ENCODE measurements at regions not wholly inside any gene's neighbourhood (a gene's known extent, or its start where the extent isn't known, plus 50 kb on each side); places are given as distances from the start of the nearest gene placed in this dataset.

DNA sequence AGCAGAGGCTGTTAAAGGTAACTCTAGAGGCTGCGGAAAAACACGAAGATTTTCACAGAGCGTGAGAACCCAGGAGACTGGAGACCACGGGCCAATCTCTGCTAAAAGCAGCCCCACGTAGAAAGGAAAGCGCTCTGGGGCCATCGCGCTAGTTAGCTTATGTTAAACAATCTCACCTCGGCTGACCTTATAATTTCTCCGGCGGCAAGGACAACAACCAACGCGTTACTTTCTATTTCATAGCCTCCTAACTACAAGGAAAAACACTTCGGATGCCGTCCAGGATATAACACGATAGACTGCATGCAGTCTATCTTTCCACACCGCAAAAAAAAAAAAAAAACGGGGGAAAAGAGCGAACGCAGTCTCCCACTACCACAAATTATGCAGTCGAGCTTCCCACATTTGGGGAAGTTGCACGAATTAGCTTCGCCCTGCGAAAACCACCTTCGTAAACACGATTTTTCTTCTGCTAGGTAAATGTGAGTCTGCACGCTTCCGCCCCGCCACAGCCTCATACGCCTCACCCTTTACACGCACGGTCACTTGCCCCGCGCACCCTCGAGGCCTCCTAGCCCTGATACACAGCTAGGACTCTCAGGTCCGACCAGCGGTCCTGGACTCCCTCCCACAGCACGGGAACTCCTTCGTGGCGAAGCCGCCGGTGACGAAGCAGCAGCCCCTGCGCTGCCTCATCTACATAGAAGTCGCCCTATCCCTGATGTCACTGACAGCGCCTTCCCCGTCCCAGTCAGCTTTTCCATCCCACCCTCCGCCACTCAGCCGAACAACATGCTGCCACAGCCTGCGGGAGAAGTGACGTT lies 87.8 kb downstream of the PRKAB2 start (continued):
- TF ChIP-seq, protein P1, sequence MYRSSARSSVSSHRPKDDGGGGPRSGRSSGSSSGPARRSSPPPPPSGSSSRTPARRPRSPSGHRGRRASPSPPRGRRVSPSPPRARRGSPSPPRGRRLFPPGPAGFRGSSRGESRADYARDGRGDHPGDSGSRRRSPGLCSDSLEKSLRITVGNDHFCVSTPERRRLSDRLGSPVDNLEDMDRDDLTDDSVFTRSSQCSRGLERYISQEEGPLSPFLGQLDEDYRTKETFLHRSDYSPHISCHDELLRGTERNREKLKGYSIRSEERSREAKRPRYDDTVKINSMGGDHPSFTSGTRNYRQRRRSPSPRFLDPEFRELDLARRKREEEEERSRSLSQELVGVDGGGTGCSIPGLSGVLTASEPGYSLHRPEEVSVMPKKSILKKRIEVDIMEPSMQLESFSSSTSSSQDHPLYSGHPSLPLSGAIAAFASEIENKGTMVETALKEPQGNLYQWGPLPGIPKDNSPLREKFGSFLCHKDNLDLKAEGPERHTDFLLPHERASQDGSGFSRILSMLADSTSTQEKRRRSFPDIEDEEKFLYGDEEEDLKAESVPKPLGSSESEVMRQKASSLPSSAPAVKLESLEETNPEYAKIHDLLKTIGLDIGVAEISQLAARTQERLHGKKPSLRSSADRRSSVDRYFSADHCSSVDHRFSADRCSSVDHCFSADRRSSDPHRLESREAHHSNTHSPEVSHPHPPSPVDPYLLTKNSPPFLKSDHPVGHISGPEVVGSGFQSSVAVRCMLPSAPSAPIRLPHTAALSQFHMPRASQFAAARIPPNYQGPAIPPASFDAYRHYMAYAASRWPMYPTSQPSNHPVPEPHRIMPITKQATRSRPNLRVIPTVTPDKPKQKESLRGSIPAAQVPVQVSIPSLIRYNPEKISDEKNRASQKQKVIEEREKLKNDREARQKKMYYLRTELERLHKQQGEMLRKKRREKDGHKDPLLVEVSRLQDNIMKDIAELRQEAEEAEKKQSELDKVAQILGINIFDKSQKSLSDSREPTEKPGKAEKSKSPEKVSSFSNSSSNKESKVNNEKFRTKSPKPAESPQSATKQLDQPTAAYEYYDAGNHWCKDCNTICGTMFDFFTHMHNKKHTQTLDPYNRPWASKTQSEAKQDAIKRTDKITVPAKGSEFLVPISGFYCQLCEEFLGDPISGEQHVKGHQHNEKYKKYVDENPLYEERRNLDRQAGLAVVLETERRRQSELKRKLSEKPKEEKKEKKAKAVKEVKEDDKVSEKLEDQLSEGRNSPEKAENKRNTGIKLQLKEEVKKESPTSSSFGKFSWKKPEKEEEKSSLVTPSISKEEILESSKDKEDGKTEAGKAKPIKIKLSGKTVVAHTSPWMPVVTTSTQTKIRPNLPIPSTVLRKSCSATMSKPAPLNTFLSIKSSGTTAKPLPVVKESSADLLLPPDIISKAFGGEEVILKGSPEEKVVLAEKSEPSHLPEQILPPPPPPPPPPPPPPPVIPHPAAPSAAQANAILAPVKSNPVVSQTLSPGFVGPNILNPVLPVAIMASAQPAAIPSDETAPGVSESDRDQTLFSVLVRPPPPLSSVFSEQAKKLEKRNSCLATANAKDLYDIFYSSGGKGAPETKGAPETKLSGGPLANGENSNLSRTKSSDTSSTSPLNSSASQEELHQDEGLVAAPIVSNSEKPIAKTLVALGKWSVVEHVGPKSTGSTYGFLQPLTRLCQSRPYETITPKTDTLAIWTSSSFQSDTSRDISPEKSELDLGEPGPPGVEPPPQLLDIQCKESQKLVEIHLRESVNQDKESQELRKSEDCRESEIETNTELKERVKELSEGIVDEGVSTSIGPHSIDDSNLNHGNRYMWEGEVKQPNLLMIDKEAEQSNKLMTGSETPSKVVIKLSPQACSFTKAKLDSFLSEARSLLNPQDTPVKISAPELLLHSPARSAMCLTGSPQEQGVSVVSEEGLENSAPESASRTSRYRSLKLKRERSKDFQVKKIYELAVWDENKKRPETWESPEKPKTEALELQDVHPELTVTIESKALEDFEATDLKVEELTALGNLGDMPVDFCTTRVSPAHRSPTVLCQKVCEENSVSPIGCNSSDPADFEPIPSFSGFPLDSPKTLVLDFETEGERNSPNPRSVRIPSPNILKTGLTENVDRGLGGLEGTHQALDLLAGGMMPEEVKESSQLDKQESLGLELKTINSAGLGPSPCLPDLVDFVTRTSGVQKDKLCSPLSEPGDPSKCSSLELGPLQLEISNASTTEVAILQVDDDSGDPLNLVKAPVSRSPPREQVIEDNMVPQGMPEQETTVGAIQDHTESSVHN (IDR thresholded peaks at IDR 0.05; ENCODE audit: borderline replicate concordance in 1 of 2, low read depth in 1 of 2) = peak in 1 of 2 experiments; percentile 95; a peak in 2 of 4 replicates
- peak; percentile 91; the same call in 1 of the 2 replicates for TF ChIP-seq PHF21A (IDR thresholded peaks at IDR 0.05; ENCODE audit: borderline replicate concordance, low read depth)
- TF ChIP-seq, protein P2, sequence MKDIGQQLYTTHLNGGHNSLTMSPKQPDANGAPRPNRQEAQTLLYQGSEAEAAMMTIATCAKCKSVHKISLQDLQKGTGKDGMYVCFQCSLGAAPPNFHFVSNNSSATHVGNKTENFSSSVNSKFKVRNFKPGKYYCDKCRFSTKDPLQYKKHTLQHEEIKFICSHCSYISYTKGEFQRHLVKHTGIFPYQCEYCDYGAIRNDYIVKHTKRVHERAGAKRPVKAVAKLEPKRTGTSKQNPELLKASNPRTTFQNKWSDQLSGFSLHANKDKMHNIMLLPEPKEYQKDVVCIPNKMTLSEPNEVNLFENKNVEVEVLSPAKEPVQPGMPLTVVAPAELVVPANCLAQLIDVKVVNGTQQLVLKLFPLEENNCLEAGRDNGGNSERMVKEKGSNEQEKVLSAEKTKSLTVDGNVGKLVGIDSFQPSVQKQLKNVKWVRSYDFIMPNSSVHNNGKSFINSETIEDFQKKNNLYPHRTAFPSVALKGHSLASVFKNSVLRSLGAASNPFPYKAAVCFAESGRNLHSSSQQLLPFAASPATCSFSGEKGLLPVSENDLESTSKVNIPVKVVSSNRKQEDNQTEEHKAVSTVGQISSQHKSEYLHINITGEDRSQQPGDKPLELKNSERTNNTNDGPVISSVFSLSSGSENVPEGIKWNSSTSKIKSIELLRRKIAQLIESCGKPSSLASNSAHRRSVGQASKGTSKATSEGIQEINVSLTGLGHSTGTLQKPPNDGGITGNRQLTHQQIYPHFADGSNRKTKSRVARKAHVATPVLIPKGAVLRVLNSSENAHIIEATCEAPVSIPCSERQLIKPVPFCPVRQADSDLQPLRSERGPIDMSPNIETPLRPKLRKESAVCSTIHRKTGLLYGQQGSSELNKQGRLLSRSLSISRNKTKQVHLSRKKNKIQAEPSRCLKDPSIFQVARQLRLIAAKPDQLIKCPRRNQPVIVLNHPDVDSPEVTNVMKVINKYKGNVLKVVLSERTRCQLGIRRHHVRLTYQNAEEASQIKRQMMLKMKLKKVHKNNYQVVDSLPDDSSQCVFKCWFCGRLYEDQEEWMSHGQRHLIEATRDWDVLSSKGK (CRISPR knock-in tag; IDR thresholded peaks at IDR 0.05) = peak; percentile 88
- no peak for TF ChIP-seq MYBL2 (IDR thresholded peaks at IDR 0.05; ENCODE audit: low read depth)
- no peak for TF ChIP-seq MYBL2 (CRISPR knock-in tag; IDR thresholded peaks at IDR 0.05; ENCODE audit: borderline replicate concordance)
- no peak; the same call in 1 of the 2 replicates for TF ChIP-seq CC2D1A (IDR thresholded peaks at IDR 0.05)
- peak; percentile 71 for TF ChIP-seq TGIF2 (CRISPR knock-in tag; IDR thresholded peaks at IDR 0.05)
- TF ChIP-seq ZNF445 (CRISPR knock-in tag; IDR thresholded peaks at IDR 0.05; ENCODE audit: low read depth) = peak; percentile 88; the same call in 1 of the 2 replicates
- no peak for TF ChIP-seq ZNF174 (CRISPR knock-in tag; IDR thresholded peaks at IDR 0.05)
- 0 out of 2 replicates have a peak, but pooled peaks have one; percentile 2 for TF ChIP-seq KLF16 (IDR thresholded peaks at IDR 0.05)
- no peak for TF ChIP-seq CBX5 (IDR thresholded peaks at IDR 0.05; ENCODE audit: borderline replicate concordance, low read depth)
- TF ChIP-seq ZFP36 (IDR thresholded peaks at IDR 0.05; ENCODE audit: low read depth, low read length, partially characterized antibody) = peak; percentile 7
- peak; percentile 67 for TF ChIP-seq MXI1 (IDR thresholded peaks at IDR 0.05; ENCODE audit: low read depth, low read length)
- no peak for TF ChIP-seq RBM15 (IDR thresholded peaks at IDR 0.05; ENCODE audit: insufficient read depth, low read length)
- TF ChIP-seq ZNF197 (CRISPR knock-in tag; IDR thresholded peaks at IDR 0.05; ENCODE audit: low read depth) = no peak
- peak; percentile 73 for TF ChIP-seq SPI1 (IDR thresholded peaks at IDR 0.05; ENCODE audit: borderline replicate concordance, low read depth, low read length)
- TF ChIP-seq MCM7 (IDR thresholded peaks at IDR 0.05) = no peak

All from K562 (cell line).